KMS-11 (cell line): ENCODE measurements at regions not wholly inside any gene's neighbourhood (a gene's known extent, or its start where the extent isn't known, plus 50 kb on each side); places are given as distances from the start of the nearest gene placed in this dataset.

Source experiments
- H2AFZ ChIP-seq: fragments of 200-600 bp; sonication (generic); 2 replicates; pipeline ENCODE4 v1.6.1; 2016; ENCODE audit warnings: antibody characterized with exemption, mixed run types, low read depth
- H3K27ac ChIP-seq: fragments of 200-600 bp; sonication (generic); 2 replicates; pipeline ENCODE4 v1.6.1; 2016; ENCODE audit warnings: mild to moderate bottlenecking, mixed run types
- H3K27me3 ChIP-seq: fragments of 200-600 bp; sonication (generic); 2 replicates; pipeline ENCODE4 v1.6.1; 2017; ENCODE audit warnings: mild to moderate bottlenecking, low read depth, mixed run types, moderate library complexity; ENCODE audit not compliant: insufficient read depth
- H3K36me3 ChIP-seq: fragments of 200-600 bp; sonication (generic); 2 replicates; pipeline ENCODE4 v1.6.1; 2017; ENCODE audit warnings: mild to moderate bottlenecking, mixed run types; ENCODE audit not compliant: insufficient read depth
- H3K4me1 ChIP-seq: fragments of 200-600 bp; sonication (generic); 2 replicates; pipeline ENCODE4 v1.6.1; 2016; ENCODE audit warnings: mild to moderate bottlenecking, low read depth, mixed run types; ENCODE audit not compliant: poor library complexity, severe bottlenecking
- H3K4me2 ChIP-seq: fragments of 200-600 bp; sonication (generic); 2 replicates; pipeline ENCODE4 v1.7.0; 2016; ENCODE audit warnings: mild to moderate bottlenecking, mixed run types
- H3K4me3 ChIP-seq: fragments of 200-600 bp; sonication (generic); IDR thresholded peaks from 2 replicates; pipeline ENCODE4 v1.6.1; 2017; ENCODE audit warnings: low read depth, low read length, mixed read lengths; ENCODE audit not compliant: insufficient read depth
- H3K79me2 ChIP-seq: fragments of 200-600 bp; sonication (generic); 2 replicates; pipeline ENCODE4 v1.6.1; 2016; ENCODE audit warnings: low read depth, mixed run types; ENCODE audit not compliant: insufficient read depth
- H3K9ac ChIP-seq: fragments of 200-600 bp; sonication (generic); 2 replicates; pipeline ENCODE4 v1.6.1; 2016; ENCODE audit warnings: mild to moderate bottlenecking, mixed run types
- H4K20me1 ChIP-seq: fragments of 200-600 bp; sonication (generic); 2 replicates; pipeline ENCODE4 v1.6.1; 2016; ENCODE audit warnings: mild to moderate bottlenecking, mixed run types; ENCODE audit not compliant: insufficient read depth
- CTCF ChIP-seq: fragments of 200-600 bp; sonication (generic); conservative IDR thresholded peaks from 2 replicates; pipeline ENCODE4 v1.6.1; 2017; ENCODE audit warnings: low read depth, mild to moderate bottlenecking, antibody characterized with exemption, low read length, moderate library complexity, mixed read lengths

GRCh38 chr2:58562276-58562675 lies 321.2 kb upstream of the FANCL start:
- Histone ChIP-seq H3K4me3 (no peak overlapping the region), H3K27ac (no peak overlapping the region), H3K27me3 (no peaks in the 10 kb centered on the region), H3K36me3 (no peaks in the 10 kb centered on the region), H3K79me2 (no peaks in the 10 kb centered on the region), H3K4me1 (no peaks in the 10 kb centered on the region), H3K4me2 (no peak overlapping the region), H4K20me1 (no peaks in the 10 kb centered on the region), H3K9ac (no peak overlapping the region), H2AFZ (no peak overlapping the region)
- TF ChIP-seq CTCF: no peak

DNA sequence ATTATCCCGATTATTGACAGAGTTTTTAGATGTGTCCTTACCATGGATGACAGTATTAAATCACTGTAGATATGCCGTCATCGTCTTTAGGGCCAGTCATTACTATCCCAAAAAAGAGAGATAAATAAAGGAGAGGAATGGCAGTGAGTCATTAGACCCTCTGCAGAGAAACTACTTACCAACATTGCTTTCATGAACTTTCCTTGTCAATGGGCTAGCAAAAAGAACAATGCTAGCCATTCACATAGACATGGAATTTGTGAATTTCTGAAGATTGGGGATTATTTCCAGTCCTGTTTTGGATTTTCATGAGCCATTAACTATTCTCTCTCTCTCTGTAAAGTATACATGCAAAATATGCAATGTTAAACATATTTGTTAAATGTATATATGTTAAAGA lies 319.4 kb upstream of the FANCL start:
- no peak overlapping the region for H3K4me2 ChIP-seq
- no peaks in the 10 kb centered on the region for H3K36me3 ChIP-seq
- H3K9ac ChIP-seq: no peak overlapping the region
- H2AFZ ChIP-seq: no peak overlapping the region
- no peaks in the 10 kb centered on the region for H3K4me1 ChIP-seq
- no peak overlapping the region for H3K4me3 ChIP-seq
- no peak for TF ChIP-seq CTCF
- H3K27ac ChIP-seq: no peak overlapping the region
- H3K27me3 ChIP-seq: no peaks in the 10 kb centered on the region
- no peaks in the 10 kb centered on the region for H3K79me2 ChIP-seq
- no peaks in the 10 kb centered on the region for H4K20me1 ChIP-seq

- TF ChIP-seq CTCF: no peak
- no peak overlapping the region for H3K4me2 ChIP-seq
These were observed 317.8 kb upstream of the FANCL start for GRCh38 chr2:58558881-58559280.

GRCh38 chr2:58557176-58557575 lies 316.1 kb upstream of the FANCL start:
- Histone ChIP-seq H3K27ac (no peak overlapping the region), H3K27me3 (no peaks in the 10 kb centered on the region), H3K4me1 (no peaks in the 10 kb centered on the region), H3K36me3 (no peaks in the 10 kb centered on the region), H3K4me3 (no peak overlapping the region), H4K20me1 (no peaks in the 10 kb centered on the region), H2AFZ (no peak overlapping the region), H3K9ac (no peak overlapping the region), H3K79me2 (no peaks in the 10 kb centered on the region), H3K4me2 (no peak overlapping the region)
- TF ChIP-seq CTCF: no peak

More at GRCh38 chr2:58558881-58559280, 317.8 kb upstream of the FANCL start:
- Histone ChIP-seq H3K27me3 (no peaks in the 10 kb centered on the region), H3K9ac (no peak overlapping the region), H2AFZ (no peak overlapping the region), H3K4me3 (no peak overlapping the region), H3K27ac (no peak overlapping the region), H3K36me3 (no peaks in the 10 kb centered on the region), H3K4me1 (no peaks in the 10 kb centered on the region), H4K20me1 (no peaks in the 10 kb centered on the region), H3K79me2 (no peaks in the 10 kb centered on the region)
